RWPE1 (cell line): ENCODE measurements at regions not wholly inside any gene's neighbourhood (a gene's known extent, or its start where the extent isn't known, plus 50 kb on each side); places are given as distances from the start of the nearest gene placed in this dataset.

ENCODE experiments used
- CTCF ChIA-PET: fragments of 350-600 bp; sonication (Branson Sonifier 250); formaldehyde crosslinking; extraction: SDS; loops from one replicate; lab custom pipeline; 2021; lab: Yijun Ruan, JAX
- POLR2A ChIA-PET: fragments of 400-600 bp; formaldehyde crosslinking; extraction: SDS; loops from one replicate; lab custom pipeline; 2020; ENCODE audit warnings: antibody characterized with exemption; ENCODE audit not compliant: low non-redundant PET; lab: Yijun Ruan, JAX
- DNase-seq: peaks from one replicate; pipeline ENCODE4 v3.0.0; 2012; ENCODE audit warnings: low spot score
- H3K27ac ChIP-seq: fragments of 450-650 bp; 2 replicates; pipeline ENCODE4 v1.5.1; 2017
- TF ChIP-seq, protein P1 (sequence below): fragments of 450-650 bp; conservative IDR thresholded peaks from 2 replicates; pipeline ENCODE4 v1.5.1; 2017; ENCODE audit warnings: low read depth, mild to moderate bottlenecking

GRCh38 chr4:112751447-112751846 is 114.5 kb downstream of the LARP7 start:
- DNase-seq = no peak
- H3K27ac ChIP-seq = no peak overlapping the region
- TF ChIP-seq, protein P1, sequence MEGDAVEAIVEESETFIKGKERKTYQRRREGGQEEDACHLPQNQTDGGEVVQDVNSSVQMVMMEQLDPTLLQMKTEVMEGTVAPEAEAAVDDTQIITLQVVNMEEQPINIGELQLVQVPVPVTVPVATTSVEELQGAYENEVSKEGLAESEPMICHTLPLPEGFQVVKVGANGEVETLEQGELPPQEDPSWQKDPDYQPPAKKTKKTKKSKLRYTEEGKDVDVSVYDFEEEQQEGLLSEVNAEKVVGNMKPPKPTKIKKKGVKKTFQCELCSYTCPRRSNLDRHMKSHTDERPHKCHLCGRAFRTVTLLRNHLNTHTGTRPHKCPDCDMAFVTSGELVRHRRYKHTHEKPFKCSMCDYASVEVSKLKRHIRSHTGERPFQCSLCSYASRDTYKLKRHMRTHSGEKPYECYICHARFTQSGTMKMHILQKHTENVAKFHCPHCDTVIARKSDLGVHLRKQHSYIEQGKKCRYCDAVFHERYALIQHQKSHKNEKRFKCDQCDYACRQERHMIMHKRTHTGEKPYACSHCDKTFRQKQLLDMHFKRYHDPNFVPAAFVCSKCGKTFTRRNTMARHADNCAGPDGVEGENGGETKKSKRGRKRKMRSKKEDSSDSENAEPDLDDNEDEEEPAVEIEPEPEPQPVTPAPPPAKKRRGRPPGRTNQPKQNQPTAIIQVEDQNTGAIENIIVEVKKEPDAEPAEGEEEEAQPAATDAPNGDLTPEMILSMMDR = no peak
- ChIA-PET POLR2A (no interaction called here), CTCF (no interaction called here)

GRCh38 chr4:112752061-112752460 is 115.1 kb downstream of the LARP7 start:
- TF ChIP-seq, protein P1 = no peak
- H3K27ac ChIP-seq = no peak overlapping the region
- ChIA-PET CTCF (no interaction called here), POLR2A (no interaction called here)
- DNase-seq = no peak

DNA sequence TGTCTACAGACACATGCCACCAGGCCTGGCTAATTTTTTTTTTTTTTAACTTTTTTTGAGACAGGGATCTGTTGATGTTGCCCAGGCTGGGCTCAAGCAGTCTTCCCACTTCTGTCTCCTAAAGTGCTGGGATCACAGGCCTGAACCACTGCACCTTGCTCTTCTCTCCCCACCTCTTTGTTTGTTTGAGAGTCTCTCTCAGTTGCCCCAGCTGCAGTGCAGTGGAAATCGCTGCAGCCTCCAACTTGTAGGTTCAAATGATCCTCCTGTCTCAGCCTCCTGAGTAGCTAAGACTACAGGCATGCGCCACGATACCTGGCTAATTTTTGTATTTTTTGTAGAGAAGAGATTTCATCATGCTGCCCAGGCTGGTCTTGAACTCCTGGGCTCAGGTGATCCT is 115.6 kb downstream of the LARP7 start:
- no peak overlapping the region for H3K27ac ChIP-seq
- ChIA-PET CTCF (no interaction called here), POLR2A (no interaction called here)
- no peak for DNase-seq
- TF ChIP-seq, protein P1 = no peak

- ChIA-PET CTCF (interaction anchor here (0.6 to 1.0 kb wide), 2 partner anchors 10 to 81 kb away, joined by 3 read pairs; no protein-coding TSS in a partner anchor), POLR2A (no interaction called here)
- no peak for DNase-seq
- no peak overlapping the region for H3K27ac ChIP-seq
- TF ChIP-seq, protein P1 = no peak
Observed at GRCh38 chr4:112753333-112753732, 116.4 kb downstream of the LARP7 start.

DNA sequence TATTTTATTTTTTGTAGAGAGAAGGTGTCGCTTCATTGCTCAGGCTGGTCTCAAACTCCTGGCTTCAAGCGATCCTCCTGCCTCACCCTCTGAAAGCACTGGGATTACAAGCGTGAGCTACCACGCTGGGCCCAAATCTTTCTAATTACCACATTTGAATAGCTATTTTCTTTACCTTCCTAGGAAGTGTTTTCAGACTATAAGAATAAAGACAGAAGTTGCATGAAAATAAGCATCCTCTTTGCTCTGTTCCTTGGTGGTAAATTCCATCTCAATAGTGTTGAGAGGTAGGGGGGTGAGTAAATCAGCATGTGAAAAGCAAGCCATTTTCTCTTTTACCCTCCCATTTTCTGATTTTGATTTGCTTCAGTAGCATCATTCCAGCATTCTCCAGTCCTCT is 122.4 kb downstream of the LARP7 start:
- POLR2A ChIA-PET = no interaction called here
- TF ChIP-seq, protein P1 = no peak
- CTCF ChIA-PET = interaction anchor here (0.6 kb wide), 1 partner anchor 144 kb away, joined by 4 read pairs; no protein-coding TSS in a partner anchor
- no peak for DNase-seq
- H3K27ac ChIP-seq = no peak overlapping the region

DNA sequence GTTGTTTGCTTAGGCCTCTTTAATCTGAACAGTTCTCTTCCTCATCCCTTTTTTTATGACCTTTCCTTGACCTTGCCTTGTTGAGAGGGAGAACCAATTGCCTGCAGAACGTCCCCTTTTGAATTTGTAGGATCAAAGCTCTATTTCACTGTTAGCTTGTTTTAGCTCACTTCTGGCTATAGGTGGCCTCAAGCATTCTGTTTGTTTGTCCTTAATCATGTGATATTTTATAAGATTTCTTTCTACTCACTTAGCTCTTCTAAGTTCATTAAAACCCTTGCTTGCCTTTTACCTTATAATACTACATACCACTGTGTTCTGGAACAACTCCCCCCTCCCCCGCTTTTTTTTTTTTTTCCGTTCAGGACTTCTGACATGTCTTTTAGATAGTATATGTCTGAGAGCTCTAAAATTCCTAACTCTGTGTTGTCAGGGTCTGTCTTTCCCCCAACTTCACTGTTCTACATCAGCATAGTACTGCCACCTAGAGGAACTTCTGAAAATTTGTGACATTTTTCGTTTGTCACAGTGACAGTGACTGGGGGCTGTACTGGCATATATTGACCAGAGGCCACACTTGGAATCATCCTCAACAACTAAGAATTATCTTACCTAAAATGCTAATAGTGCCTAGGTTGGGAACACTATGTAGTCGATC is 128.5 kb downstream of the LARP7 start:
- no peak overlapping the region for H3K27ac ChIP-seq

More for the DNA sequence above, 128.5 kb downstream of the LARP7 start:
- TF ChIP-seq, protein P1 = peak; percentile 55
- POLR2A ChIA-PET = interaction anchor here (0.8 kb wide), 1 partner anchor 100 kb away, joined by 7 read pairs; no protein-coding TSS in a partner anchor
- CTCF ChIA-PET = interaction anchor here (0.6 to 1.0 kb wide), 6 partner anchors 18 to 119 kb away, joined by 3 to 7 read pairs (median 4); no protein-coding TSS in a partner anchor
- DNase-seq = no peak
